HT-29 (cell line): ENCODE measurements at regions not wholly inside any gene's neighbourhood (a gene's known extent, or its start where the extent isn't known, plus 50 kb on each side); places are given as distances from the start of the nearest gene placed in this dataset.

Source experiments
- DNase-seq: peaks from one replicate; pipeline ENCODE4 v3.0.0-alpha.2; 2015; ENCODE audit warnings: low spot score

- no peak for DNase-seq
Measured at GRCh38 chr9:82582693-82583092, 480.2 kb downstream of the RASEF start.

- no peak for DNase-seq
Measured at GRCh38 chr9:82583524-82583923, 479.4 kb downstream of the RASEF start.

GRCh38 chr9:82584349-82584863 lies 478.5 kb downstream of the RASEF start:
- DNase-seq = no peak

DNA sequence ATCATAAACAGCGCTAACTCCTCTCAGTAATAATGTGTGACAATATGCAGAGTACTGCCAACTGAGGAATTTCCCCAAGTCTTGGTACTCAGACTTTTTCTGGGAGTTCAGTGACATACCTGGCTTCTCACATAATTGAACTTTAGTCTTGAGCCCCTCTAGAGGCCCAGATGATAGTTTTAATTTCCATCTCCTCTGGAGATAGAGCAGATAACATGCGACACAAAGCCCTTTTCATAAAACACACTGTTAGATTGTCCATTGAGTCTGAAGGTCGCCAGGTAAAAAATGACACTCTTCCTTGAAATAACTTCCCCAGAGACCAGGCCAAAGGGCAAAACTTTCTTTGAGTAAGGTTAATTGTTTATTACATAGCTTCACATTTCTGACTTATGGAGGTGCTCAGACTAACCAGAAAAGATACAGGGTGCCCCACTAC lies 476.0 kb downstream of the RASEF start:
- DNase-seq = no peak

GRCh38 chr9:82588301-82589180 lies 474.4 kb downstream of the RASEF start:
- no peak for DNase-seq

DNA sequence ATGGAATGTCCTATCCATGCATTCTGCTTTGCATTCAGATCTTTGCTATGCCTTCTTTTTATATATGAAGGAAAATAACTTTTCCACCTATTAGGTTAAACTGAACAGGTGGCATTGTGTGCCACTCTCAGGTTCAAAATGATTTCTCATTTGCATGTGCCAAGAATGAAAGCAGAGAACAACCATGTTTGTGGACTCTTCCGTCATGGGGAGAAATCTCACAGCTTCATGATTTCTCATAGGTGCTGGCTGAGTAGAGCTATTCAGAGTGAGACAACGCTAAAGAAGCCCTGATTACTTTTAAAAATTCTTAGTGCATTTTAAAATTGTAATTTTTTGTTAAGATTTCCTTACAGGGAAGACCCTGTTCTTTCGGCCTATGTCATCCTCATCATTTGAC lies 472.1 kb downstream of the RASEF start:
- no peak for DNase-seq

- DNase-seq = no peak
Measured at GRCh38 chr9:82593501-82593900, 469.4 kb downstream of the RASEF start.

GRCh38 chr9:82597241-82598203 lies 465.4 kb downstream of the RASEF start:
- no peak for DNase-seq

GRCh38 chr9:82598241-82599039 lies 464.5 kb downstream of the RASEF start:
- no peak for DNase-seq

DNA sequence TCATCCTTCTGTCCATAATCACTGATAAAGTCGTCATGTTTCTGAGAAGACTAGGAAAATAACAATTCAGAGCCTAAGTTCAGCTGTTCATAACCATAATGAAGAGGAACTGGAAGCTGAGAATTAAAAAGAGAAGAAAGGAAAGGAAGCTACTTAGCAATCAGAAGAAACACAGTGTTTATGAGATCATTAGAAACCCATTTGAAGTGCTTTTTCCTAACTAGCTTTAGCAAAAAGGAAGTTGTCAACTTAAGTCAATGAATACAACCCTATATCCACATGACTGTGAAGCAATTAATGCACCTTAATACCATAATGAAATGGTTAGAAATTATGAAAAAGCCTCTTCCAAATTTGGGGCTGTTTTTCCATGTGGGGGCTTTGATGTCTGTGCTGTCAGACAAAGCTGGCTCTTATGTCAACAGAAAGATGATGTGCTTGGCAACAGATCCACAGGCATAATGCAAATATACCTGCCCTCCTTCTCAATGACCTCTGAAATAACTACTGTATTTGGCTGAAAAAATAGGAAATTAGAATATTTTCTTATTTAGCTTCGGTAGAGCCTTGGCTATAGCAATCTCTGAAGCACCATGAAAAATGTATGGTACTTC lies 463.5 kb downstream of the RASEF start:
- no peak for DNase-seq

- DNase-seq = no peak
Measured at GRCh38 chr9:82600536-82601292, 462.2 kb downstream of the RASEF start.

GRCh38 chr9:82601293-82601771 lies 461.6 kb downstream of the RASEF start:
- no peak for DNase-seq

DNA sequence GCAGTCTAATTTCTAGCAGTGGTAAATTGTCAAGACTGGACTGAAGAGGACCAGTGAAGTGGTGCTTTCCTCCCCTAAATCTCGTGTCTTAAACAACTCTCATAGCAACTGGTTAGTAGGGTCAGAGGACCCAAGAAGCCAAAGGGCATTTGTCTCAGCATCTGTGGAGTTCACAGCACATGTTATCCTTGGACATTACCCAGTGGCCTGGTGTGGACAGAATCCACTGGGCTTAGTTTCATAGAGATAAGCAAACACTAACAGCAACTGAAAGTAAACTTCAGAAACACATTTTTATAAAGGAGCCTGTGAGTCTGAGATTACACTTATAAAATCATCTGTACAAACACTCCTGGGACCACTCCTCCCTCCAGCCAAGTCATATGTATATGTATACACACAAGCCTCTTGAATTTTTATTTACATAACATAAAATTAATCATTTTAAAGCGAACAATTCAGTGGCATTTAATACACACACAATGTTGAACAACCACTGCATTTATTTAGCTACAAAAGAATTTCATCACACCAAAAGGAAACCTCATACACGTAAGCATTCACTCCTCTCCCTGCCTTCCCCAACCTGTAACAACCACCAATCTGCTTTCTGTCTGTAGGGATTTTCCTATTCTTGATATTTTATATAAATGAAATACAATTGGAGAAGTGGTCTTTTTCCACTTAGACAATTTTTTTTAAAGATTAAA lies 457.8 kb downstream of the RASEF start:
- no peak for DNase-seq

- no peak for DNase-seq
Measured at GRCh38 chr9:82605657-82606031, 457.3 kb downstream of the RASEF start.

GRCh38 chr9:82606071-82606470 lies 456.9 kb downstream of the RASEF start:
- DNase-seq = no peak

DNA sequence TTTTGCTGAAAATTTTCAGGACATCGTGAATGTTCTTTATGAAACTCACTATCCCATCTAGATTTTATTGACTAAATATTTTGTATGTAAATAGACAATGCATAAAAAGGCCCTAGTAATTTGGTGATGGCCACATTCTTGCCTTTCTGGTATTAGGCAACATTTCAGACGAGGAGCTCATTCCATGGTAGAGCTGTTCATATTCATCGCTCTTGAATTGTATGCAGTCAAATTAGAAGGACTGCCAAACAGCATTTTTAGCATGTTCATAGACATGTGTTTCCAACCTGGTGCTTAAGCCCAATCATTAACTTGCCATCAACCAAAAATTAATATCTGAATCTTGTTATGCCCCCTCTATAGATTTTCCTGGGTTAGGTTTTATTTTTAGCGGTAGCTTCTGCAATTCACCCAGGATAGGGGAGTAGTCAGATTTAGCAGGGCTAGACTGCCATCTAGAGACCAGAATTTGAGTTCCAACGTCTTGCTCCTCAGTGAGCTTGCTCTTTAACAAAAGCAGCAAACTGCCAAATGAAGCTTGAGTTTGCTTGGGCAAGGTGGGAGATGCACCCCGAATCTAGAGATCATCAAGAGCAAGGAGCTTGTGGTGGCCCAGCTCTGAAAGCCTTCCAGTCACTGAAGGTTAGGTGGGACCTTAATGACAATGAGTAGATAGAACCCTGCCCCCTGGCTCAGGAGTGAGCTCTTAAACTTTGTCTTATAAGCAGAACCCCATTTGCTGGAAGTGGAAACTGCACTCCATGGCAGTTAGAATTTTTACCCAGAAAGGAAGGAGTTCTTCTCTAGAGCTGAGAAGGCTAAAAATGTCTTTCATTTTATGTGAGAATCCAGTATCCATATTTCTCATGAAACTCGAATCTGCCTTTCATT lies 456.2 kb downstream of the RASEF start:
- DNase-seq = peak; percentile 73

DNA sequence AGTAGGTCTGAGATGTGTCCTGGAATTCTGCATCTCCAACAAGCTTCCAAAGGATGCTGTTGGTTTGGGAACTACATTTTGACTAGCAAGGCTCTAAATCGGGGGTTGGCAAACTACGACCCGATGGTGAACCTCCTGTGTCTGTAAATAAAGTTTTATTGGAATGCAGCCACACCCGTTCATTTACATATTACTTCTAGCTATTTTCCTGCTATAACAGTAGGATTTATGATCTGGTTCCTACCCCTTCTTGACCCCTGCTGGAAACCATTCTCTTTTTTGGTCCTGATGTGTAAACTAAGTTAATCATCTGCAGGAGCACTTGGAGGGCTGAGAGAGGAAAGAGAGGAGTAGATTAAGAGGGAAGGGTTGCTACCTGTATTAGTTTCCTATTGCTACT lies 454.5 kb downstream of the RASEF start:
- no peak for DNase-seq

DNA sequence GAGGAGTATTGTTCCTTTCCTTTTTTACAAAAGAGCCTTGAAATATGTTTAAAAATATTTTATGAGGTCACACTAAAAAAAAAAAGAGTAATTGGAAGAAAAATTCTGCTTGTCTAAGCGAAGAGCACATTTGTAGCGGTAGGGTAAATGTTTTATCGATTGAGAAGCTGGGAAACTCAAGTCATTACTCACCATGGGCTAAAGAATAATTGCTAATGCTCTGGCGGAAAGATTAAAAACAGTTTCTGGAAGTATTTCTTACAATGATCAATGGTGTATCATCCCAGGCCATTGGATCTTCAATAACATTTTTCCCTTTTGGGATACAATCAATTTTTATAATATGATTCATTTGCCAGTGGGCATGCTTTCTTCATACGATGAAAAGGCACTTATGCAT lies 450.0 kb downstream of the RASEF start:
- no peak for DNase-seq
